ENCODE measurements at regions not wholly inside any gene's neighbourhood (a gene's known extent, or its start where the extent isn't known, plus 50 kb on each side); places are given as distances from the start of the nearest gene placed in this dataset.

GRCh38 chrX:39757971-39758370 lies 339.8 kb downstream of the BCOR start:
- TF ChIP-seq POLR2A (conservative IDR thresholded peaks at IDR 0.05): no peak
- no peak for TF ChIP-seq CTCF (IDR thresholded peaks at IDR 0.05 in 2 of 3, conservative IDR thresholded peaks at IDR 0.05 in 1 of 3; ENCODE audit: insufficient read depth in 2 of 3, low read depth in 1 of 3, low read length in 3 of 3)
- TF ChIP-seq USF2 (CRISPR knock-in tag; IDR thresholded peaks at IDR 0.05): no peak
- no peak for TF ChIP-seq EGR1 (conservative IDR thresholded peaks at IDR 0.05)
- TF ChIP-seq POLR2AphosphoS5 (IDR thresholded peaks at IDR 0.05; ENCODE audit: control insufficient read depth, insufficient read depth, low read depth, low read length): no peak
